GM12892 (cell line): ENCODE measurements at regions not wholly inside any gene's neighbourhood (a gene's known extent, or its start where the extent isn't known, plus 50 kb on each side); places are given as distances from the start of the nearest gene placed in this dataset.

Experiments
- POLR2AphosphoS5 ChIP-seq: IDR thresholded peaks from 2 replicates; pipeline ENCODE4 v1.6.1; 2011; ENCODE audit warnings: low read depth, low read length, control low read depth
- TAF1 ChIP-seq: IDR thresholded peaks from 2 replicates; pipeline ENCODE4 v1.6.1; 2011; ENCODE audit warnings: low read depth, mild to moderate bottlenecking, control low read depth, low read length, borderline replicate concordance

DNA sequence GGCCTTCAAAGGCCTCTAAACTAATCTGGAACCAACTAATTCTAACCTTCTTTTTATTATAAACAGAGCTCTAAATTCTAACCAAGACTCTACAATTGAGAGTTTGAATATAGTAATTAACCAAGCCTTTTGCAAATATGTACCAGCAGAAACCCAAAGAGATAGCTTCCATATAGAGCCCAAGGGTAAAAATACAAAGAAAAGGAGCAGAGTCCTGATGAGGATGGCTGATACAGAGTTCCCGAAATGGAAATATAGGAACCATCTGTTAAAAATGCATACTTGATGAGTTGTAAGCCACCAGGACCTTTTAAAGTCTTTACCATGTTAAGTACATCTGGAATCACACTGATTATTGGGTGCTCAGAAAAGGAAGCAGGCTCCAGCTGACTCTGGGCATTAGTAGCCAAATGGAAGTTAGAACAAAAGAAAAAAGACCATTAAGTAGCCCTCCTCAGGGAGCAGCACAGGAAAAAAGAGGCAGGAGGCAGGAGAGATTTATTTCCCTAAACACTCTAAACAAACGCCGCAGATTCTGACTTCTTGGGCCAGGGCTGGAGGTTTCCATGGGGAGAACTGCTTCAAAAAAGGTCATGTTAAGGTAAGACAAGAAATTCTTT lies 463.1 kb upstream of the FAT3 start:
- no peak for TF ChIP-seq TAF1
- no peak for TF ChIP-seq POLR2AphosphoS5
